ENCODE measurements at regions not wholly inside any gene's neighbourhood (a gene's known extent, or its start where the extent isn't known, plus 50 kb on each side); places are given as distances from the start of the nearest gene placed in this dataset.
"Not testable (repeated sequence)": the region's sequence is repeated elsewhere in the genome, so short reads cannot be mapped to it uniquely, and the experiment has no call there.

- TF ChIP-seq Cebpa-rat (IDR thresholded peaks at IDR 0.05): no peak
- H3K9ac ChIP-seq: no peak overlapping the region
- H3K9me3 ChIP-seq (replicated peaks in 1 of 11): peaks cover 0 to 1% (median 0%) of the 10 kb centered on the region in 11 experiments; a peak in 1 of 22 replicates
- peak overlapping the region in 3 of 11 experiments; percentile 15 to 67 (median 20); a peak in 5 of 22 replicates for H3K4me2 ChIP-seq
- peaks cover 0 to 13% (median 0%) of the 10 kb centered on the region in 10 experiments; a peak in 5 of 20 replicates for H3K4me1 ChIP-seq
- H3K27ac ChIP-seq: peak overlapping the region in 4 of 11 experiments; percentile 43 to 60 (median 58); a peak in 6 of 22 replicates
- H3K36me3 ChIP-seq: no peaks in the 10 kb centered on the region
- no peak overlapping the region for H3K4me3 ChIP-seq
- H3K27me3 ChIP-seq: no peaks in the 10 kb centered on the region
- H4K20me1 ChIP-seq: no peaks in the 10 kb centered on the region
Measured at GRCh38 chr12:25615119-25615518, 62.0 kb upstream of the LMNTD1 start.

GRCh38 chr12:25616286-25616685, 63.2 kb upstream of the LMNTD1 start:
- no peaks in the 10 kb centered on the region for H3K27me3 ChIP-seq
- no peak overlapping the region for H3K4me2 ChIP-seq
- no peaks in the 10 kb centered on the region for H3K9me3 ChIP-seq (replicated peaks in 1 of 11)
- H3K9ac ChIP-seq: no peak overlapping the region
- H3K27ac ChIP-seq: no peak overlapping the region
- H3K4me1 ChIP-seq: peaks cover 0 to 13% (median 0%) of the 10 kb centered on the region in 10 experiments; a peak in 5 of 20 replicates
- no peaks in the 10 kb centered on the region for H4K20me1 ChIP-seq
- H3K4me3 ChIP-seq: no peak overlapping the region
- no peaks in the 10 kb centered on the region for H3K36me3 ChIP-seq
- no peak for TF ChIP-seq Cebpa-rat (IDR thresholded peaks at IDR 0.05)

DNA sequence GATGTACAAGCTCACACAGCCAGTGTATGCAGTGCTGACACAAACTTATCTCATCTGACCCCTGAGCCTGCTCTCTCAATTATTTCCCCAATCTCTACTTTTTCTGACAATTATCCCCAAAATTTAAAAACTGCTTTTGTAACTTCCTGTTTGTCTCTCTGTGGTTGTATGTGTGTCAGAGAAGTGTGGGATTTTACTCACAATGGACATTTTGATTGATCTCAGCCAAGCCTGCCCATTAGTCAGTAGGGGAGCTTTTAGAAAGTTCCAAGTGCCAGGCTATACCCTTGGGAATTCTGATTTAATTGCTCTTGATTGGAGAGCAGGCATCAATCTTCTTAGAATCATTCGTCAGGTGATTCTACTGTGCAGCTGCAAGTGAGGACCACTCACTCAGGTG, 64.9 kb upstream of the LMNTD1 start:
- H3K36me3 ChIP-seq: no peaks in the 10 kb centered on the region
- no peaks in the 10 kb centered on the region for H3K27me3 ChIP-seq
- H3K4me3 ChIP-seq: no peak overlapping the region
- H3K9me3 ChIP-seq (replicated peaks in 1 of 11): no peaks in the 10 kb centered on the region
- H4K20me1 ChIP-seq: no peaks in the 10 kb centered on the region
- H3K4me1 ChIP-seq: peaks cover 0 to 13% (median 0%) of the 10 kb centered on the region in 10 experiments; a peak in 5 of 20 replicates
- H3K9ac ChIP-seq: no peak overlapping the region
- H3K27ac ChIP-seq: no peak overlapping the region
- no peak for TF ChIP-seq Cebpa-rat (IDR thresholded peaks at IDR 0.05)
- H3K4me2 ChIP-seq: no peak overlapping the region

DNA sequence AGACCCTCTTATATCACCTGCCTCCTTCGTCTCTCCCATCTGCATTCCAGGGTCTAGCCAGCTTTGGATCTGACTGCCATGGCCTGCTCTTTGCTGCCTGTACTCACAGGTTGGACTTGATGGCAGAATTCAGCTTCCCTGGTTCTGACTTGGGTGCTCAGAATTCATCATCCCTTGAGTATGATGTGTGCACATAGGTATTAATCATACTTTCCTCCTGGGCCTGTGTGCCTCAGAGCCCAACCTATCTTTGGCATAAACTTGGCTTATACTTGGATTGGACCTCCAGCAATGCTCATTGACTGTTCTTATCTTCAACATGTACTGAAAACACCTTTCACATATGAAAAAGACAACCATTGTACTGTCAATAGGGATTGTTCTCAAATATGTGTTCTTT, 70.7 kb upstream of the LMNTD1 start:
- Histone ChIP-seq H3K36me3 (no peaks in the 10 kb centered on the region), H3K9ac (no peak overlapping the region), H3K27me3 (no peaks in the 10 kb centered on the region), H4K20me1 (no peaks in the 10 kb centered on the region), H3K4me2 (no peak overlapping the region), H3K27ac (no peak overlapping the region), H3K4me1 (no peaks in the 10 kb centered on the region), H3K4me3 (no peak overlapping the region), H3K9me3 (replicated peaks in 1 of 11) (no peaks in the 10 kb centered on the region)
- no peak for TF ChIP-seq Cebpa-rat (IDR thresholded peaks at IDR 0.05)

DNA sequence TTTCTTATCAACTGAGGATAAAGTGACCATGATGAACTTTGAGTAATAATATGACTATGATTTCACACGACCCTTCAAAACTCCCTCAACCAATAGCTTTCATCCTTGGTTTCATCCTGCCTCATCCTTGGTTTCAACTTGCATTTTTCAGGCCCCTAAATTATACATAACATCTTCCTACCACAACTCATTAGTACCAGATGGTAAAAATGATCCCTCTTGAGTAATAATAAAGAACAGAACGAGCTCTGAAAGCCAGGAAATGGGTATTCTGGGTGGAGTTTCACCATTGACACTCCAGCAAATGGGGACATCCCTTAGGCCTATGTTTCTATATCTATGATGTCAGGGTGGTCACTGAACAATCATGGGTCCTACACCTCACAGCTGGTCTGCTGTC, 72.1 kb upstream of the LMNTD1 start:
- H4K20me1 ChIP-seq: no peaks in the 10 kb centered on the region
- H3K36me3 ChIP-seq: no peaks in the 10 kb centered on the region
- H3K4me3 ChIP-seq: no peak overlapping the region
- no peaks in the 10 kb centered on the region for H3K4me1 ChIP-seq
- H3K27ac ChIP-seq: no peak overlapping the region
- H3K27me3 ChIP-seq: no peaks in the 10 kb centered on the region
- no peaks in the 10 kb centered on the region; a peak in 1 of 22 replicates for H3K9me3 ChIP-seq (replicated peaks in 1 of 11)
- TF ChIP-seq Cebpa-rat (IDR thresholded peaks at IDR 0.05): no peak
- no peak overlapping the region for H3K4me2 ChIP-seq
- no peak overlapping the region for H3K9ac ChIP-seq

DNA sequence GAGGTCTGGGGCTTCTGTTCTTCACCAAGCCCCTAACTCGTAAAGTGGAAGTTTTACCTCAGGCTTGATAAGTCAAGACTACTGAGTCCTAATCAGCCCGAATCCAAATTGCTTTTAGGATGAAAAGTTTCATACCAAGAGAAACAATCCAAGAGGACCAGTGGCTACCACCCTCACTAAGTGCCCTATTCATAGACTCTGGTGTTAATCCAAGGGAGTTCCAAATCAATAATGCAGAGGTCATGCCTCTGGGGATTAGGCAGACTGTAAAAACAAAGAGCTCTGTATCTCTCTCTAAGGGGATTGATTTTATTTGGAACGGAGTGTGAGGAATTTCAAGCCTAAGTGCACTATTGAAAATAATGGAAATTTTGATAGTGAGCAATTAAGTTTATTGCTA, 76.3 kb upstream of the LMNTD1 start:
- H3K4me2 ChIP-seq: no peak overlapping the region
- no peaks in the 10 kb centered on the region for H4K20me1 ChIP-seq
- TF ChIP-seq Cebpa-rat (IDR thresholded peaks at IDR 0.05): no peak
- H3K27ac ChIP-seq: no peak overlapping the region
- no peak overlapping the region for H3K4me3 ChIP-seq
- H3K4me1 ChIP-seq: no peaks in the 10 kb centered on the region
- no peaks in the 10 kb centered on the region for H3K36me3 ChIP-seq
- H3K9ac ChIP-seq: no peak overlapping the region
- peaks cover 0 to 4% (median 0%) of the 10 kb centered on the region in 11 experiments; a peak in 3 of 22 replicates for H3K9me3 ChIP-seq (replicated peaks in 1 of 11)
- no peaks in the 10 kb centered on the region for H3K27me3 ChIP-seq

DNA sequence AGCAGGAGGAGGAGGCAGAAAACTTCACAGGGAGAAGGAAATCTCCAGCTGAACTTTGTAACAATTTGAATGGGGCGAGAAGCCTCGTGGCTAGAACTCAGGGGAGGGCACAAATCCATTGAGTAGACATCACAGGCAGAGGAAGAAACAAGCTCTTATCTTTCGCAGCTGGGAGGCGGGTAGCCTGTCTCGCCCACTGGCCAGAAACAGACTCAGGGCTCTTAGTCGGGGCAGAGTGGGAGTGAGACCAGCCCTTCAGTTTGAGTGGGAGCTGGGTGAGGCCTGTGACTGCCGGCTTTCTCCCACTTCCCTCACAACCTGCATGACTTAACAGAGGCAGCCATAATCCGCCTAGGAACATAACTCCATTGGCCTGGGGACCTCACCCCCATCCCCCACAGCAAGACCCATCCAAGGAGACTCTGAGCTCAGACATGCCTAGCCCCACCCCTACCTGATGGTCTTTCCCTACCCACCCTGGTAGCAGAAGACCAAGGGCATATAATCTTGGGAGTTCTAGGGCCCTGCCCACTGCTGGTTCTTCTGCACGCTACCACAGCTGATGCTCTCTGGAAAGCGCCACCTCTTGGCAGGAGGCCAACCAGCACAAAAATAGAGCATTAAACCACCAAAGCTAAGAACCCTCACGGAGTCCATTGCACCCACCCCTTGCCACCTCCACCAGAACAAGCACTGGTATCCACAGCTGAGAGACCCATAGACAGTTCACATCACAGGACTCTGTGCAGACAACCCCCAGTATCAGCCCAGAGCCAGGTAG, 77.8 kb upstream of the LMNTD1 start:
- H3K27ac ChIP-seq; H3K9me3 ChIP-seq (replicated peaks in 1 of 11); H3K9ac ChIP-seq; H3K27me3 ChIP-seq; H3K4me2 ChIP-seq; H4K20me1 ChIP-seq; H3K4me3 ChIP-seq; H3K36me3 ChIP-seq; H3K4me1 ChIP-seq: not testable (repeated sequence)

- H3K9me3 ChIP-seq (replicated peaks in 1 of 11); H3K27ac ChIP-seq; H3K9ac ChIP-seq; H3K36me3 ChIP-seq; H3K4me1 ChIP-seq; H3K4me3 ChIP-seq; H4K20me1 ChIP-seq; H3K4me2 ChIP-seq; H3K27me3 ChIP-seq: not testable (repeated sequence)
Measured at GRCh38 chr12:25633149-25633548, 80.1 kb upstream of the LMNTD1 start.

GRCh38 chr12:25637752-25638151, 84.7 kb upstream of the LMNTD1 start:
- Histone ChIP-seq H3K4me3 (no peak overlapping the region), H3K4me2 (no peak overlapping the region), H4K20me1 (no peaks in the 10 kb centered on the region), H3K9ac (no peak overlapping the region), H3K4me1 (no peaks in the 10 kb centered on the region), H3K9me3 (replicated peaks in 1 of 11) (no peaks in the 10 kb centered on the region), H3K27me3 (no peaks in the 10 kb centered on the region), H3K36me3 (no peaks in the 10 kb centered on the region), H3K27ac (no peak overlapping the region)
- no peak for TF ChIP-seq Cebpa-rat (IDR thresholded peaks at IDR 0.05)

- Histone ChIP-seq H4K20me1 (no peaks in the 10 kb centered on the region), H3K27ac (no peak overlapping the region), H3K27me3 (no peaks in the 10 kb centered on the region), H3K9me3 (replicated peaks in 1 of 11) (no peaks in the 10 kb centered on the region), H3K36me3 (no peaks in the 10 kb centered on the region), H3K4me3 (no peak overlapping the region), H3K4me2 (no peak overlapping the region), H3K9ac (no peak overlapping the region), H3K4me1 (no peaks in the 10 kb centered on the region)
- TF ChIP-seq Cebpa-rat (IDR thresholded peaks at IDR 0.05): no peak
Measured at GRCh38 chr12:25639406-25639805, 86.3 kb upstream of the LMNTD1 start.
